IMR-90 (cell line): ENCODE measurements at regions not wholly inside any gene's neighbourhood (a gene's known extent, or its start where the extent isn't known, plus 50 kb on each side); places are given as distances from the start of the nearest gene placed in this dataset.
"Not testable (repeated sequence)": the region's sequence is repeated elsewhere in the genome, so short reads cannot be mapped to it uniquely, and the experiment has no call there.

ENCODE experiments used
- ATAC-seq: fragments of 200-7000 bp; cut with Tn5 transposase; 2 replicates; pipeline ENCODE4 v1.9.1; 2020; ENCODE audit warnings: low read depth, mild to moderate bottlenecking, moderate library complexity
- BruUV-seq: library from RNA; stranded (reverse); fragments of 400-500 nt; replicated peaks from 2 replicates; lab custom pipeline; 2021; lab: Mats Ljungman, UMichigan
- CTCF ChIA-PET: fragments of 300-600 bp; formaldehyde crosslinking; extraction: SDS; loops from one replicate; lab custom pipeline; 2021; ENCODE audit warnings: antibody characterized with exemption; lab: Yijun Ruan, JAX
- POLR2A ChIA-PET: fragments of 300-600 bp; sonication (Branson Sonifier 250); formaldehyde crosslinking; loops from one replicate; lab custom pipeline; 2022; ENCODE audit warnings: antibody characterized with exemption; ENCODE audit not compliant: unreplicated experiment; lab: Charles Lee
- DNase-seq: peaks from one replicate; pipeline ENCODE4 v3.0.0; 2013
- H2AFZ ChIP-seq: replicated peaks from 2 replicates; pipeline ENCODE3; 2013; ENCODE audit warnings: low read length, mild to moderate bottlenecking; ENCODE audit not compliant: poor library complexity
- H2AK5ac ChIP-seq: 2 replicates; pipeline ENCODE4 v1.6.1; 2013; ENCODE audit warnings: low read depth, low read length, inconsistent platforms
- H2AK9ac ChIP-seq: replicated peaks from 2 replicates; pipeline ENCODE3; 2013; ENCODE audit warnings: mild to moderate bottlenecking, low read depth, low read length, moderate library complexity; ENCODE audit not compliant: poor library complexity
- H2BK120ac ChIP-seq: 2 replicates; pipeline ENCODE4 v1.6.1; 2013; ENCODE audit warnings: low read depth, low read length, inconsistent platforms
- H2BK15ac ChIP-seq: 3 replicates; pipeline ENCODE4 v1.6.1; 2013; ENCODE audit warnings: low read depth, low read length, inconsistent platforms
- H2BK20ac ChIP-seq: 2 replicates; pipeline ENCODE4 v1.6.1; 2013; ENCODE audit warnings: low read depth, mild to moderate bottlenecking, inconsistent platforms, low read length, moderate library complexity
- H2BK5ac ChIP-seq: 2 replicates; pipeline ENCODE4 v1.6.1; 2013; ENCODE audit warnings: mild to moderate bottlenecking, low read depth, low read length, inconsistent platforms; ENCODE audit not compliant: poor library complexity, severe bottlenecking
- H3K14ac ChIP-seq: replicated peaks from 2 replicates; pipeline ENCODE4 v1.6.1; 2013; ENCODE audit warnings: low read depth, low read length, inconsistent platforms
- H3K18ac ChIP-seq: 2 replicates; pipeline ENCODE4 v1.6.1; 2013; ENCODE audit warnings: low read depth, low read length, control low read depth
- H3K23ac ChIP-seq: 2 replicates; pipeline ENCODE4 v1.6.1; 2013; ENCODE audit warnings: low read depth, low read length, inconsistent platforms
- H3K27ac ChIP-seq: 2 replicates; pipeline ENCODE4 v1.5.1; 2013; ENCODE audit warnings: mild to moderate bottlenecking, control low read depth, low read length; ENCODE audit not compliant: insufficient read depth
- H3K27me3 ChIP-seq: 2 replicates; pipeline ENCODE4 v1.6.1; 2013; ENCODE audit warnings: low read length; ENCODE audit not compliant: control insufficient read depth, insufficient read depth
- H3K36me3 ChIP-seq: 2 replicates; pipeline ENCODE4 v1.6.1; 2013; ENCODE audit warnings: low read length, mixed read lengths; ENCODE audit not compliant: control insufficient read depth, insufficient read depth
- H3K4ac ChIP-seq: 2 replicates; pipeline ENCODE4 v1.6.1; 2013; ENCODE audit warnings: low read depth, low read length, inconsistent platforms
- H3K4me1 ChIP-seq: 2 replicates; pipeline ENCODE4 v1.6.1; 2013; ENCODE audit warnings: low read length, mixed read lengths; ENCODE audit not compliant: control insufficient read depth, insufficient read depth
- H3K4me2 ChIP-seq: 2 replicates; pipeline ENCODE4 v1.6.1; 2013; ENCODE audit warnings: low read depth, mild to moderate bottlenecking, control low read depth, low read length, moderate library complexity
- H3K4me3 ChIP-seq: 2 replicates; pipeline ENCODE4 v1.5.1; 2013; ENCODE audit warnings: low read depth, mild to moderate bottlenecking, control low read depth, low read length, moderate library complexity; ENCODE audit not compliant: insufficient read depth
- H3K56ac ChIP-seq: 2 replicates; pipeline ENCODE4 v1.6.1; 2013; ENCODE audit warnings: low read length, inconsistent platforms; ENCODE audit not compliant: insufficient read depth; ENCODE audit errors: extremely low read depth
- H3K79me1 ChIP-seq, 2 experiments: 2 replicates each; pipeline ENCODE4 v1.6.1; 2013; ENCODE audit warnings: low read length in 2 of 2, inconsistent platforms in 1 of 2, low read depth in 1 of 2
- H3K9ac ChIP-seq: 2 replicates; pipeline ENCODE4 v1.6.1; 2013; ENCODE audit warnings: low read depth, low read length, control low read depth
- H3K9me1 ChIP-seq: 2 replicates; pipeline ENCODE4 v1.6.1; 2013; ENCODE audit warnings: low read length, inconsistent platforms; ENCODE audit not compliant: insufficient read depth
- H3K9me3 ChIP-seq: 2 replicates; pipeline ENCODE4 v1.6.1; 2013; ENCODE audit warnings: low read length; ENCODE audit not compliant: control insufficient read depth, insufficient read depth
- H4K20me1 ChIP-seq: 2 replicates; pipeline ENCODE4 v1.6.1; 2013; ENCODE audit warnings: low read length, inconsistent platforms; ENCODE audit not compliant: insufficient read depth
- H4K5ac ChIP-seq: 2 replicates; pipeline ENCODE4 v1.6.1; 2013; ENCODE audit warnings: mild to moderate bottlenecking, low read depth, low read length, control low read depth
- H4K8ac ChIP-seq, 2 experiments: 2 replicates each; pipeline ENCODE4 v1.6.1; 2013; ENCODE audit warnings: low read depth in 2 of 2, low read length in 2 of 2, control low read depth in 1 of 2, inconsistent platforms in 1 of 2
- H4K91ac ChIP-seq: 2 replicates; pipeline ENCODE4 v1.6.1; 2013; ENCODE audit warnings: low read depth, low read length, inconsistent platforms; ENCODE audit not compliant: insufficient read depth
- WGBS, 2 experiments: methylation state at CpG; one replicate each; pipeline versions ENCODE4 v1.1.5 to v1.1.7; 2013; ENCODE audit warnings: missing lambda C conversion rate in 2 of 2; ENCODE audit not compliant: insufficient read length in 1 of 2; ENCODE audit errors: extremely low coverage in 2 of 2; 5-methylcytosine and 5-hydroxymethylcytosine counted together
- dilution Hi-C: fragments of 300-500 bp; cut with HindIII; formaldehyde crosslinking; loops from one replicate; pipeline ENCODE4 v1.14.3; 2018; ENCODE audit warnings: low sequenced_read_pairs; ENCODE audit not compliant: unreplicated experiment
- in situ Hi-C: fragments of 300-500 bp; cut with MboI; formaldehyde crosslinking; loops from 3 replicates; pipeline ENCODE4 v1.14.3; 2019; ENCODE audit warnings: low sequenced_read_pairs, inconsistent platforms, mixed read lengths
- intact Hi-C: fragments of 100-400 bp; cut with micrococcal nuclease; formaldehyde crosslinking; loops from 2 replicates; pipeline ENCODE4 v1.10.0; 2022

DNA sequence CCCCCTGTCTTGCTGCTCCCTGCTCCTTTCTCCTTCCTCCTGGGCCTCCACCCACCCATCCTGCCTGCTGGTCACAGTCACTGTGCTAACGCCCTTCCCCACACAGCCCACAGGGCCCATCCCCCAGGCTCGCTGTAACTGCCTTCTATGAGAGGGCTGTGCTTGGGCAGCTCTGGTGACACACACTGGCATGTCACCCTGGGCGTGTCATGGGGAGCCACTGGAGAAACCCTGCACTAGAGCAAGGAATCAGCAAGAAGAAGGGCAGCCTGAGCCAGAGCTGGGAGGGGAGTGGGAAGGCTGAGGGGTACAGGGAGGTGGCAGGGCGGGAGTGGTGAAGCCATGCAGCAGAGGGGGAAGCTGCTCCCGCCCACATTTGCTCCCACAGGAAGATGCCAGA is 128.4 kb upstream of the FOXD4L5 start:
- H3K14ac ChIP-seq, CTCF ChIA-PET, H3K23ac ChIP-seq, H3K18ac ChIP-seq, H3K79me1 ChIP-seq, intact Hi-C loops, H3K36me3 ChIP-seq, H3K4me1 ChIP-seq, H4K5ac ChIP-seq, H2BK15ac ChIP-seq, H4K8ac ChIP-seq, H3K9ac ChIP-seq, H2AK9ac ChIP-seq, H2AK5ac ChIP-seq, dilution Hi-C loops, BruUV-seq, DNase-seq, H2BK5ac ChIP-seq, H2BK20ac ChIP-seq, H2BK120ac ChIP-seq, H3K4me3 ChIP-seq, H3K4ac ChIP-seq, H3K4me2 ChIP-seq, H3K27me3 ChIP-seq, H4K20me1 ChIP-seq, H3K9me1 ChIP-seq, ATAC-seq, H3K27ac ChIP-seq, H4K91ac ChIP-seq, H3K56ac ChIP-seq, H2AFZ ChIP-seq, in situ Hi-C loops, POLR2A ChIA-PET: not testable (repeated sequence)
- 60% methylated on average over 1 of the region's 5 CpGs; no CpG with 5 or more reads in 1 of the 2 experiments for WGBS, 2 experiments
- peaks cover 15% of the 10 kb centered on the region for H3K9me3 ChIP-seq
